PFSK-1 (cell line): ENCODE measurements at regions not wholly inside any gene's neighbourhood (a gene's known extent, or its start where the extent isn't known, plus 50 kb on each side); places are given as distances from the start of the nearest gene placed in this dataset.

Experiments used
- FOXP2 ChIP-seq: optimal IDR thresholded peaks from 2 replicates; pipeline ENCODE3; 2011; ENCODE audit warnings: borderline replicate concordance, control low read depth, inconsistent platforms; ENCODE audit not compliant: insufficient read depth; ENCODE audit errors: extremely low read length, extremely low read depth
- POLR2AphosphoS5 ChIP-seq: IDR thresholded peaks from 2 replicates; pipeline ENCODE4 v1.6.1; 2012; ENCODE audit warnings: low read depth, mild to moderate bottlenecking, control low read depth, low read length, moderate library complexity
- SIN3A ChIP-seq: IDR thresholded peaks from 2 replicates; pipeline ENCODE4 v1.6.1; 2012; ENCODE audit warnings: mild to moderate bottlenecking, low read length, moderate library complexity, borderline replicate concordance; ENCODE audit not compliant: insufficient read depth
- TAF1 ChIP-seq: IDR thresholded peaks from 2 replicates; pipeline ENCODE4 v1.6.1; 2012; ENCODE audit warnings: low read length, control low read depth, borderline replicate concordance; ENCODE audit not compliant: insufficient read depth
- TF ChIP-seq, protein P1 (sequence below), 2 experiments: IDR thresholded peaks; 2 replicates each; pipeline versions ENCODE4 v1.6.1 to v1.8.0; 2011 to 2012; ENCODE audit warnings: low read depth in 2 of 2, low read length in 2 of 2, control low read depth in 1 of 2, inconsistent platforms in 1 of 2, mild to moderate bottlenecking in 1 of 2, moderate library complexity in 1 of 2; ENCODE audit not compliant: insufficient read depth in 1 of 2

DNA sequence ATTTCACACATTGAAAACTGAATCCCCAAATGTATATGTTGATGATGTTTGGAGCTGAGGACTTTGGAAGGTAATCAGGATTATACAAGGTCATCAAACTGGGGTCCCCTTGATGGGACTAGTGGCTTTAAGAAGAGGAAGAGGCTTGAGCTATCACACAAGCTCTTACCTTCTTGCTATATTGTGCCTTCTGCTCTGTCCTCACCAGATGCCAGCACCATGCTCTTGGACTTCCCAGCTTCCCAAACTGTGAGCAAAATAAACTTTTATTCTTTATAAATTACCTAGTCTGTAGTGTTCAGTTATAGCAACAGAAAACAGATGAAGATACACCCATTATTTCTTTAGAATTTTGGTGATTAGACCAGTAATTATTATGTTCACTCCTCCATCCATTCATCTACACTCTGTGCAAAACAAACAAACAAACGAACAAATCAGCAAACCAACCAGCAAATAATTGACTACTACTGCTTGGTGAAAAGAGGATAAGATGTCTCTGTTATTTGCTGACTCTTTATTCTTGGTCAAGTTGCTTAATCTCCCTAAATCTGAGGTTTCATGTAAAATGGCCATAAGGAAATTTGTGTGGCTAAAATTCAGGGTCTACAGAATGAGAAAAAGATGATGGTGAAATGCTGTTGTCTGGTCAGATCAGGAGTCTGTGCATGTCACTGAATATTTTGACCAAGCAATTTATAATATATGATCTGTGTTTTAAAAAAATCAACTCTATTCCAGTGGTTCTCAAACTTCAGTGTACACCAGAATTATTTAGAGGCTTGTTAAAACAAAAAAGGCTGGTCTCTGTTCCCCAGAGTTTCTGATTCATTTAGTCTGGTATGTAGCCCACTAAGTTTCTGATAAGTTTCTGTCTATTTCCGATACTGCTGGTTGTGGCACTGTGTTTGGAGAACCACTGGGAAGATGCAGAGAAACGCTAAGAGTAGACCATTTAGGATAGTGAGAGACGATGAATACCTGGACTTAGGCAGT is 854.1 kb downstream of the MAT2B start:
- TF ChIP-seq TAF1 = no peak
- TF ChIP-seq FOXP2 = no peak
- TF ChIP-seq POLR2AphosphoS5 = no peak
- TF ChIP-seq SIN3A = no peak
- TF ChIP-seq, protein P1, sequence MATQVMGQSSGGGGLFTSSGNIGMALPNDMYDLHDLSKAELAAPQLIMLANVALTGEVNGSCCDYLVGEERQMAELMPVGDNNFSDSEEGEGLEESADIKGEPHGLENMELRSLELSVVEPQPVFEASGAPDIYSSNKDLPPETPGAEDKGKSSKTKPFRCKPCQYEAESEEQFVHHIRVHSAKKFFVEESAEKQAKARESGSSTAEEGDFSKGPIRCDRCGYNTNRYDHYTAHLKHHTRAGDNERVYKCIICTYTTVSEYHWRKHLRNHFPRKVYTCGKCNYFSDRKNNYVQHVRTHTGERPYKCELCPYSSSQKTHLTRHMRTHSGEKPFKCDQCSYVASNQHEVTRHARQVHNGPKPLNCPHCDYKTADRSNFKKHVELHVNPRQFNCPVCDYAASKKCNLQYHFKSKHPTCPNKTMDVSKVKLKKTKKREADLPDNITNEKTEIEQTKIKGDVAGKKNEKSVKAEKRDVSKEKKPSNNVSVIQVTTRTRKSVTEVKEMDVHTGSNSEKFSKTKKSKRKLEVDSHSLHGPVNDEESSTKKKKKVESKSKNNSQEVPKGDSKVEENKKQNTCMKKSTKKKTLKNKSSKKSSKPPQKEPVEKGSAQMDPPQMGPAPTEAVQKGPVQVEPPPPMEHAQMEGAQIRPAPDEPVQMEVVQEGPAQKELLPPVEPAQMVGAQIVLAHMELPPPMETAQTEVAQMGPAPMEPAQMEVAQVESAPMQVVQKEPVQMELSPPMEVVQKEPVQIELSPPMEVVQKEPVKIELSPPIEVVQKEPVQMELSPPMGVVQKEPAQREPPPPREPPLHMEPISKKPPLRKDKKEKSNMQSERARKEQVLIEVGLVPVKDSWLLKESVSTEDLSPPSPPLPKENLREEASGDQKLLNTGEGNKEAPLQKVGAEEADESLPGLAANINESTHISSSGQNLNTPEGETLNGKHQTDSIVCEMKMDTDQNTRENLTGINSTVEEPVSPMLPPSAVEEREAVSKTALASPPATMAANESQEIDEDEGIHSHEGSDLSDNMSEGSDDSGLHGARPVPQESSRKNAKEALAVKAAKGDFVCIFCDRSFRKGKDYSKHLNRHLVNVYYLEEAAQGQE (IDR thresholded peaks at IDR 0.05; ENCODE audit: insufficient read depth in 1 of 2, low read depth in 2 of 2, low read length in 2 of 2) = no peak

DNA sequence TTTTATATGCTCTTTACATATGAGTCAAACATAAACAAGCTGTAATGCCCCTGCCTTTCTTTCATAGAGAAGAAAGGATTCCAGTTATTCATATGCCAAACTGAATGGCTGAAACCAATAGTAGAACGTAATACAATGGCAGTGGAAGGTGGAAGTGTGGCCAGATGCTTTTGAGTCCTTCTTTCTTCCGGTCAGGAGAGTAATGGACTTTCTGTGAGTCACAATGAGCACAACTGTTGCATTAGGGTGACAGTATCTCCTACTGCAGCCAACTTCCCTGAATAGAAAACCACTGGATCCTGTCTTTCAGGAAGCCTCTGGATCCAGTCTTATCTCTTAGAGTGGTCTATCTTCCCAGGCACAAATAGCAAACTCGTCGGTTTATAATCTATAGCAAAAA is 855.2 kb downstream of the MAT2B start:
- TF ChIP-seq FOXP2 = no peak
- TF ChIP-seq SIN3A = no peak
- TF ChIP-seq, protein P1 (IDR thresholded peaks at IDR 0.05; ENCODE audit: insufficient read depth in 1 of 2, low read depth in 2 of 2, low read length in 2 of 2) = no peak
- no peak for TF ChIP-seq TAF1
- TF ChIP-seq POLR2AphosphoS5 = no peak

DNA sequence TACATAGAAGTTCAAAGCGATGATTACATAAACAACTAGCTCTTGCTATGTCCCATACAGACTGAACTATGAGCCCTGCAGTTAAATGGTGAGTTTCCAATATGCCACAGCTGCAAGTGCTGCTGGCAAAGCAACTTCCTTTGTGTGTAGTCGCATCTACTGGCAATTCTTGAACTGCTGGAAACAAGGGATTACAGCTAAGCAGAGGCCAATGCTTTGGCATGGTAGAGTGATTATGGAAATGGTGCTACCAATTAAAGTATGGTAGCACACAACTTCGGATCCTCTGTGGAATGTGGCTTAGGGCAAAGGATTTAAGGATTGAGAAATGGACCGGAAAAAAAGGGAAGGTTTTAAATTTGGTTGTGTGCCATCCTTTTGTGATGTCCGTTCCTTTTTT is 856.6 kb downstream of the MAT2B start:
- no peak for TF ChIP-seq SIN3A
- no peak for TF ChIP-seq FOXP2
- TF ChIP-seq, protein P1 (IDR thresholded peaks at IDR 0.05; ENCODE audit: insufficient read depth in 1 of 2, low read depth in 2 of 2, low read length in 2 of 2) = no peak
- TF ChIP-seq POLR2AphosphoS5 = no peak
- no peak for TF ChIP-seq TAF1

DNA sequence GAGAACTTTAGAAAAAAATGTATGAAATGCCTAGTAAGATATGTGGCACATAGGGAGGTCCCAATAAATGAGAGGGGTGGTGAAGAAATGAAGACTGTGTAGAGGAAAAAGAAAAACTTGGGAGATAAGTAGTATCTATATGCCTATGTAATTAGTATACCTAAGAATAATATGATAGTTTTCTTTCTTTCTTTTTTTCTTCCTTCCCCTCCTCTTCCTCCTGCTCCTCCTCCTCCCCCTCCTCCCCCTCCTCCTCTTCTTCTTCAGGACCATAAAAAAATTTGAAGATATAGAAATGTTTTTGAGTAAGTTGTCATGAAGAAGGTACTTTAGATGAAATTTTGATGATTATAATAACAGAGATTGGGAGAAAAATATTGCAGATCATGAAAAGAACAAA is 857.4 kb downstream of the MAT2B start:
- TF ChIP-seq TAF1 (no peak), POLR2AphosphoS5 (no peak), SIN3A (no peak), FOXP2 (no peak)
- TF ChIP-seq, protein P1 (IDR thresholded peaks at IDR 0.05; ENCODE audit: insufficient read depth in 1 of 2, low read depth in 2 of 2, low read length in 2 of 2) = no peak
